Endothelial cell of umbilical vein (primary cell): ENCODE measurements at regions not wholly inside any gene's neighbourhood (a gene's known extent, or its start where the extent isn't known, plus 50 kb on each side); places are given as distances from the start of the nearest gene placed in this dataset.

Experiments used
- BruUV-seq: library from RNA; stranded (reverse); fragments of 400-500 nt; replicated peaks from 2 replicates; lab custom pipeline; 2021; lab: Mats Ljungman, UMichigan
- CTCF ChIA-PET: fragments of 300-600, 350-600 bp; sonication (Branson Sonifier 250); formaldehyde crosslinking; loops from one replicate; lab custom pipeline; 2021; ENCODE audit warnings: antibody characterized with exemption, inconsistent platforms; lab: Charles Lee
- POLR2A ChIA-PET: fragments of 300-600, 350-600 bp; sonication (Branson Sonifier 250); formaldehyde crosslinking; loops from one replicate; lab custom pipeline; 2021; ENCODE audit warnings: antibody characterized with exemption, inconsistent platforms; lab: Charles Lee
- DNase-seq: peaks from one replicate; pipeline ENCODE4 v3.0.0-alpha.2; 2011; ENCODE audit warnings: low read depth, low spot score
- FAIRE-seq: peaks from 2 replicates; lab custom pipeline; 2011; peaks lifted over from hg19 to GRCh38; lab: Jason Lieb, UNC
- H2AFZ ChIP-seq: 2 replicates; pipeline ENCODE4 v1.6.0; 2012; ENCODE audit warnings: low read depth, low read length, control low read depth, inconsistent platforms
- H3K27ac ChIP-seq: 2 replicates; pipeline ENCODE4 v1.5.1; 2011; ENCODE audit warnings: low read depth, mild to moderate bottlenecking, control low read depth, low read length, moderate library complexity; ENCODE audit not compliant: insufficient read depth
- H3K27me3 ChIP-seq, 2 experiments: 2 replicates each; pipeline versions ENCODE4 v1.6.0 to v1.6.1; 2011; ENCODE audit warnings: low read length in 2 of 2, mixed read lengths in 1 of 2; ENCODE audit not compliant: control insufficient read depth in 2 of 2, insufficient read depth in 2 of 2
- H3K36me3 ChIP-seq, 2 experiments: 2 replicates in 1 of 2; 3 replicates in 1 of 2; pipeline ENCODE4 v1.5.1; 2011; ENCODE audit warnings: low read length in 2 of 2, mild to moderate bottlenecking in 1 of 2, moderate library complexity in 1 of 2; ENCODE audit not compliant: control insufficient read depth in 2 of 2, insufficient read depth in 2 of 2; ENCODE audit errors: extremely low read depth in 1 of 2
- H3K4me1 ChIP-seq: 3 replicates; pipeline ENCODE4 v1.5.1; 2011; ENCODE audit warnings: mild to moderate bottlenecking, low read length; ENCODE audit not compliant: control insufficient read depth, insufficient read depth; ENCODE audit errors: extremely low read depth
- H3K4me2 ChIP-seq: 2 replicates; pipeline ENCODE4 v1.6.1; 2011; ENCODE audit warnings: low read length, control low read depth, mixed read lengths; ENCODE audit not compliant: insufficient read depth
- H3K4me3 ChIP-seq, 3 experiments: fragments of 200-600 bp in 1 of 3; sonication (generic), shearing (Covaris generic) in 1 of 3; replicated peaks in 1 of 3; 2 replicates each; pipeline ENCODE4 v1.5.1; 2011 to 2016; ENCODE audit warnings: control low read depth in 3 of 3, low read length in 3 of 3, mild to moderate bottlenecking in 2 of 3, inconsistent platforms in 1 of 3, low read depth in 1 of 3, moderate library complexity in 1 of 3; ENCODE audit not compliant: insufficient read depth in 1 of 3
- H3K79me2 ChIP-seq: 2 replicates; pipeline ENCODE4 v1.6.0; 2012; ENCODE audit warnings: low read length, inconsistent platforms; ENCODE audit not compliant: control insufficient read depth, insufficient read depth
- H3K9ac ChIP-seq: replicated peaks from 2 replicates; pipeline ENCODE3; 2011; ENCODE audit warnings: low read length, control low read depth; ENCODE audit not compliant: insufficient read depth; ENCODE audit errors: extremely low read depth
- H3K9me1 ChIP-seq: replicated peaks from 3 replicates; pipeline ENCODE4 v1.6.0; 2011; ENCODE audit warnings: mild to moderate bottlenecking, low read length; ENCODE audit not compliant: control insufficient read depth, insufficient read depth; ENCODE audit errors: extremely low read depth
- H3K9me3 ChIP-seq: replicated peaks from 2 replicates; pipeline ENCODE4 v1.5.1; 2012; ENCODE audit warnings: low read length, inconsistent platforms; ENCODE audit not compliant: control insufficient read depth, insufficient read depth
- H4K20me1 ChIP-seq: replicated peaks from 2 replicates; pipeline ENCODE3; 2011; ENCODE audit warnings: mild to moderate bottlenecking, low read length; ENCODE audit not compliant: control insufficient read depth, insufficient read depth; ENCODE audit errors: extremely low read depth
- CTCF ChIP-seq, 2 donors: IDR thresholded peaks; 1 replicate in 1 of 2; 2 replicates in 1 of 2; pipeline ENCODE4 v1.5.1; 2011; ENCODE audit warnings: low read length in 2 of 2, mild to moderate bottlenecking in 2 of 2, moderate library complexity in 2 of 2, control low read depth in 1 of 2, inconsistent platforms in 1 of 2, low read depth in 1 of 2; ENCODE audit not compliant: insufficient read depth in 1 of 2; ENCODE audit errors: extremely low read depth in 1 of 2
- EZH2 ChIP-seq: IDR thresholded peaks from 2 replicates; pipeline ENCODE4 v1.6.1; 2012; ENCODE audit warnings: borderline replicate concordance, low read depth, mild to moderate bottlenecking, moderate library complexity, low read length, inconsistent platforms; ENCODE audit not compliant: severe bottlenecking
- FOS ChIP-seq: IDR thresholded peaks from 2 replicates; pipeline ENCODE4 v1.6.1; 2011; ENCODE audit warnings: mild to moderate bottlenecking, low read length, moderate library complexity, borderline replicate concordance; ENCODE audit not compliant: insufficient read depth
- GATA2 ChIP-seq: IDR thresholded peaks from 2 replicates; pipeline ENCODE4 v1.7.0; 2011; ENCODE audit warnings: low read depth, mild to moderate bottlenecking, moderate library complexity, mixed read lengths, low read length; ENCODE audit not compliant: insufficient read length, insufficient read depth
- JUN ChIP-seq: IDR thresholded peaks from 2 replicates; pipeline ENCODE4 v1.6.1; 2011; ENCODE audit warnings: borderline replicate concordance, low read depth; ENCODE audit not compliant: insufficient read length, insufficient read depth
- MYC ChIP-seq: IDR thresholded peaks from one replicate; pipeline ENCODE4 v1.6.1; 2011; ENCODE audit warnings: mild to moderate bottlenecking, low read depth, low read length
- POLR2A ChIP-seq: IDR thresholded peaks from 2 replicates; pipeline ENCODE4 v1.6.1; 2012; ENCODE audit warnings: low read depth, mild to moderate bottlenecking, control low read depth, low read length
- POLR2AphosphoS5 ChIP-seq: IDR thresholded peaks from 2 replicates; pipeline ENCODE4 v1.6.1; 2012; ENCODE audit warnings: low read depth, mild to moderate bottlenecking, control low read depth, low read length, moderate library complexity; ENCODE audit not compliant: insufficient read depth
- dilution Hi-C: fragments of 300-500 bp; cut with MboI; formaldehyde crosslinking; loops from one replicate; pipeline ENCODE4 v1.15.0; 2019; ENCODE audit warnings: low sequenced_read_pairs; ENCODE audit not compliant: extremely low pct_ligation_motif_present
- intact Hi-C: fragments of 100-400 bp; cut with micrococcal nuclease; formaldehyde crosslinking; loops from one replicate; pipeline ENCODE4 v1.10.0; 2022
- TF ChIP-seq, protein P1 (sequence below): IDR thresholded peaks from 2 replicates; pipeline ENCODE4 v1.6.1; 2011; ENCODE audit not compliant: insufficient read depth, insufficient read length

DNA sequence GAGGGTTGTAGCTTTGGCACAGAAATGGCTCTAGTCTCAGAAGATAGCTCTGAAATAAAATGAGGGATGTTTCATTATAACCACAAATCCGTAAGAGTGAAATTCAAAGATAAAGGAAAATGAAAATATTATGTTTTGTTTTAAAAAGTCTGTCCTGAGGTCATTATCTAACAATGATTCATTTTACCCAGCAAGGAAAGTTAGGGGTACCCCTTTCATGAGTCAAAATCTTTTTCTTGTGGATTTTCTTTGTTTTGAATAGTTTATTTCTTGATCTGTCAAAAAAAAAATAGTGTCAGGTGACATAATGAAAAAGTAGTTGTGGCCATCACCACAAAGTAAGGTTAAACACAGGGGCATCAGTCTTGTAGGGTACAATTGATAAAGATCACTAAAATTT is 59.7 kb upstream of the MYB start:
- POLR2A ChIA-PET, result no interaction called here
- no TSS peak for BruUV-seq
- intact Hi-C loops (no loop called here), dilution Hi-C loops (no loop called here)
- no peak overlapping the region for H3K27ac ChIP-seq
- no peak overlapping the region for H2AFZ ChIP-seq
- H4K20me1 ChIP-seq, result no peaks in the 10 kb centered on the region
- no peak for FAIRE-seq
- H3K4me2 ChIP-seq, result no peak overlapping the region
- H3K79me2 ChIP-seq, result no peaks in the 10 kb centered on the region
- no peaks in the 10 kb centered on the region for H3K9me1 ChIP-seq
- no peak for TF ChIP-seq FOS
- no peak for TF ChIP-seq POLR2AphosphoS5
- TF ChIP-seq EZH2, result no peak
- no peak for TF ChIP-seq GATA2
- no peak for TF ChIP-seq POLR2A
- TF ChIP-seq CTCF (IDR thresholded peaks at IDR 0.05; ENCODE audit: extremely low read depth in 1 of 2, insufficient read depth in 1 of 2, low read depth in 1 of 2, low read length in 2 of 2), result no peak
- TF ChIP-seq, protein P1, sequence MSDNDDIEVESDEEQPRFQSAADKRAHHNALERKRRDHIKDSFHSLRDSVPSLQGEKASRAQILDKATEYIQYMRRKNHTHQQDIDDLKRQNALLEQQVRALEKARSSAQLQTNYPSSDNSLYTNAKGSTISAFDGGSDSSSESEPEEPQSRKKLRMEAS, result no peak
- TF ChIP-seq MYC, result no peak
- TF ChIP-seq JUN, result no peak
- no peak overlapping the region for H3K4me3 ChIP-seq
- H3K9me3 ChIP-seq, result no peaks in the 10 kb centered on the region
- H3K36me3 ChIP-seq, result no peaks in the 10 kb centered on the region
- H3K4me1 ChIP-seq, result no peaks in the 10 kb centered on the region
- peaks cover 12 to 23% of the 10 kb centered on the region in 2 experiments for H3K27me3 ChIP-seq
- CTCF ChIA-PET, result no interaction called here
- no peak overlapping the region for H3K9ac ChIP-seq
- DNase-seq, result no peak
